ENCODE measurements at regions not wholly inside any gene's neighbourhood (a gene's known extent, or its start where the extent isn't known, plus 50 kb on each side); places are given as distances from the start of the nearest gene placed in this dataset.

DNA sequence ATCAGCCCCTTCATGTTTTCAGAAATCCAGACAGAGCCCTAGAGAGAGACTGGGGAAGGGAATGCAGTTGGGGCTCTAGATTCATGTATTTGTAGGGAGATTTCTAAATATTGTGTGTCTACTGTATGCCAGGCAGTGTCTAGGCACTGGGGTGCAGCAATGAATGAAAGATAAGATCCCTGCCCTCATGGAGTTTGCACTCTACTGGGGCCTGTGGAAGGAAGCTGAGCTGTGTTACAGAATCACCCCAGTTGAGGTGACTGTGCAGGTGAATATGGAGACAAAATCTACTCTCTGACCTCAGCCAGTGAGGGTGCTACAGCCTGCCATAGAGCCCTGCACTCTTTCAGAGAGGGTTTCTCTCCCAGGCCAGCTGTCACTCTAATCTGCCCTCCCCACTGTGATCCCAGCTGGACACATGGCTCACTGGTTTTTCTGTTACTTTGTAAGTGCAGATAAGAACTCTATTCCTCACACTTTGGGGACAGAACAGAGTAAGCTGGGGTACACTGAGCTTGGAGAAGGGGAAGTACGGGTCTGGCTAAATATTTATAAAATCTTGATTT lies 69.2 kb upstream of the E2F3 start:
- ATAC-seq: no peak
- POLR2A ChIA-PET: no interaction called here

More for the DNA sequence above, 69.2 kb upstream of the E2F3 start:
- DNase-seq (ENCODE audit: low read depth, low spot score): no peak
- Histone ChIP-seq H3K9me2 (ENCODE audit: insufficient read depth) (no peaks in the 10 kb centered on the region), H3K27me3 (ENCODE audit: insufficient read depth, low read length) (no peaks in the 10 kb centered on the region), H3K4me2 (ENCODE audit: low read length) (no peak overlapping the region), H3K9me3 (ENCODE audit: control insufficient read depth in 1 of 2, insufficient read depth in 1 of 2, low read depth in 1 of 2, low read length in 2 of 2) (no peaks in the 10 kb centered on the region), H3K9ac (ENCODE audit: low read length) (no peak overlapping the region), H3K27ac (ENCODE audit: low read depth, low read length) (no peak overlapping the region), H3K4me3 (replicated peaks in 1 of 2; ENCODE audit: low read depth in 1 of 2, low read length in 2 of 2) (no peak overlapping the region), H3K36me3 (ENCODE audit: control insufficient read depth in 1 of 2, insufficient read depth in 2 of 2, low read length in 2 of 2) (no peaks in the 10 kb centered on the region), H2AFZ (ENCODE audit: low read depth, low read length, poor library complexity, severe bottlenecking) (no peak overlapping the region), H3K79me2 (ENCODE audit: insufficient read depth, low read length) (no peaks in the 10 kb centered on the region), H3K4me1 (ENCODE audit: control insufficient read depth in 1 of 2, insufficient read depth in 2 of 2, low read length in 2 of 2) (no peaks in the 10 kb centered on the region), H4K20me1 (ENCODE audit: insufficient read depth) (no peaks in the 10 kb centered on the region)
- RAD21 ChIA-PET (ENCODE audit: low non-redundant PET in 1 of 2, low total read pairs in 2 of 2, uncharacterized antibody in 2 of 2, unreplicated experiment in 2 of 2): no interaction called here
- TF ChIP-seq TCF7L2 (IDR thresholded peaks at IDR 0.05; ENCODE audit: borderline replicate concordance, extremely low read depth, insufficient read depth, insufficient read length) (no peak), ZFX (IDR thresholded peaks at IDR 0.05) (no peak), CEBPB (IDR thresholded peaks at IDR 0.05; ENCODE audit: low read depth) (no peak), FOSL1 (IDR thresholded peaks at IDR 0.05; ENCODE audit: low read depth) (no peak), CBX3 (IDR thresholded peaks at IDR 0.05; ENCODE audit: low read depth) (no peak), SRF (IDR thresholded peaks at IDR 0.05; ENCODE audit: low read depth) (no peak), ZNF274 (IDR thresholded peaks at IDR 0.05; ENCODE audit: low read depth, low read length) (no peak), JUND (IDR thresholded peaks at IDR 0.05) (no peak), EZH2 (IDR thresholded peaks at IDR 0.05) (no peak), YY1 (IDR thresholded peaks at IDR 0.05; ENCODE audit: extremely low read depth, insufficient replicate concordance, low read depth, low read length) (no peak)
- TF ChIP-seq, protein P1, sequence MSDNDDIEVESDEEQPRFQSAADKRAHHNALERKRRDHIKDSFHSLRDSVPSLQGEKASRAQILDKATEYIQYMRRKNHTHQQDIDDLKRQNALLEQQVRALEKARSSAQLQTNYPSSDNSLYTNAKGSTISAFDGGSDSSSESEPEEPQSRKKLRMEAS (IDR thresholded peaks at IDR 0.05): no peak
- TF ChIP-seq, protein P2, sequence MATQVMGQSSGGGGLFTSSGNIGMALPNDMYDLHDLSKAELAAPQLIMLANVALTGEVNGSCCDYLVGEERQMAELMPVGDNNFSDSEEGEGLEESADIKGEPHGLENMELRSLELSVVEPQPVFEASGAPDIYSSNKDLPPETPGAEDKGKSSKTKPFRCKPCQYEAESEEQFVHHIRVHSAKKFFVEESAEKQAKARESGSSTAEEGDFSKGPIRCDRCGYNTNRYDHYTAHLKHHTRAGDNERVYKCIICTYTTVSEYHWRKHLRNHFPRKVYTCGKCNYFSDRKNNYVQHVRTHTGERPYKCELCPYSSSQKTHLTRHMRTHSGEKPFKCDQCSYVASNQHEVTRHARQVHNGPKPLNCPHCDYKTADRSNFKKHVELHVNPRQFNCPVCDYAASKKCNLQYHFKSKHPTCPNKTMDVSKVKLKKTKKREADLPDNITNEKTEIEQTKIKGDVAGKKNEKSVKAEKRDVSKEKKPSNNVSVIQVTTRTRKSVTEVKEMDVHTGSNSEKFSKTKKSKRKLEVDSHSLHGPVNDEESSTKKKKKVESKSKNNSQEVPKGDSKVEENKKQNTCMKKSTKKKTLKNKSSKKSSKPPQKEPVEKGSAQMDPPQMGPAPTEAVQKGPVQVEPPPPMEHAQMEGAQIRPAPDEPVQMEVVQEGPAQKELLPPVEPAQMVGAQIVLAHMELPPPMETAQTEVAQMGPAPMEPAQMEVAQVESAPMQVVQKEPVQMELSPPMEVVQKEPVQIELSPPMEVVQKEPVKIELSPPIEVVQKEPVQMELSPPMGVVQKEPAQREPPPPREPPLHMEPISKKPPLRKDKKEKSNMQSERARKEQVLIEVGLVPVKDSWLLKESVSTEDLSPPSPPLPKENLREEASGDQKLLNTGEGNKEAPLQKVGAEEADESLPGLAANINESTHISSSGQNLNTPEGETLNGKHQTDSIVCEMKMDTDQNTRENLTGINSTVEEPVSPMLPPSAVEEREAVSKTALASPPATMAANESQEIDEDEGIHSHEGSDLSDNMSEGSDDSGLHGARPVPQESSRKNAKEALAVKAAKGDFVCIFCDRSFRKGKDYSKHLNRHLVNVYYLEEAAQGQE (IDR thresholded peaks at IDR 0.05; ENCODE audit: low read depth): no peak
- TF ChIP-seq, protein P3, sequence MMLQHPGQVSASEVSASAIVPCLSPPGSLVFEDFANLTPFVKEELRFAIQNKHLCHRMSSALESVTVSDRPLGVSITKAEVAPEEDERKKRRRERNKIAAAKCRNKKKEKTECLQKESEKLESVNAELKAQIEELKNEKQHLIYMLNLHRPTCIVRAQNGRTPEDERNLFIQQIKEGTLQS (IDR thresholded peaks at IDR 0.05): no peak
- TF ChIP-seq, protein P4, sequence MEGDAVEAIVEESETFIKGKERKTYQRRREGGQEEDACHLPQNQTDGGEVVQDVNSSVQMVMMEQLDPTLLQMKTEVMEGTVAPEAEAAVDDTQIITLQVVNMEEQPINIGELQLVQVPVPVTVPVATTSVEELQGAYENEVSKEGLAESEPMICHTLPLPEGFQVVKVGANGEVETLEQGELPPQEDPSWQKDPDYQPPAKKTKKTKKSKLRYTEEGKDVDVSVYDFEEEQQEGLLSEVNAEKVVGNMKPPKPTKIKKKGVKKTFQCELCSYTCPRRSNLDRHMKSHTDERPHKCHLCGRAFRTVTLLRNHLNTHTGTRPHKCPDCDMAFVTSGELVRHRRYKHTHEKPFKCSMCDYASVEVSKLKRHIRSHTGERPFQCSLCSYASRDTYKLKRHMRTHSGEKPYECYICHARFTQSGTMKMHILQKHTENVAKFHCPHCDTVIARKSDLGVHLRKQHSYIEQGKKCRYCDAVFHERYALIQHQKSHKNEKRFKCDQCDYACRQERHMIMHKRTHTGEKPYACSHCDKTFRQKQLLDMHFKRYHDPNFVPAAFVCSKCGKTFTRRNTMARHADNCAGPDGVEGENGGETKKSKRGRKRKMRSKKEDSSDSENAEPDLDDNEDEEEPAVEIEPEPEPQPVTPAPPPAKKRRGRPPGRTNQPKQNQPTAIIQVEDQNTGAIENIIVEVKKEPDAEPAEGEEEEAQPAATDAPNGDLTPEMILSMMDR (IDR thresholded peaks at IDR 0.05 in 2 of 3, conservative IDR thresholded peaks at IDR 0.05 in 1 of 3; ENCODE audit: borderline replicate concordance in 1 of 3, insufficient read depth in 1 of 3, low read depth in 2 of 3, low read length in 2 of 3): no peak
- intact Hi-C loops (cut with micrococcal nuclease): no loop called here
- BruUV-seq (replicated peaks): no TSS peak
- CTCF ChIA-PET: no interaction called here
